ENCODE measurements at regions not wholly inside any gene's neighbourhood (a gene's known extent, or its start where the extent isn't known, plus 50 kb on each side); places are given as distances from the start of the nearest gene placed in this dataset.

GRCh38 chr20:19001177-19001576 is 187.6 kb downstream of the SCP2D1 start:
- Histone ChIP-seq H3K4me3 (replicated peaks in 1 of 4; ENCODE audit: control extremely low read depth in 1 of 4, insufficient read depth in 1 of 4, low read depth in 3 of 4, low read length in 4 of 4) (no peak overlapping the region), H3K27me3 (ENCODE audit: control insufficient read depth, insufficient read depth, low read length) (no peaks in the 10 kb centered on the region), H3K27ac (ENCODE audit: insufficient read depth, low read length) (no peak overlapping the region), H2AFZ (ENCODE audit: low read length) (no peak overlapping the region), H3K36me3 (ENCODE audit: control insufficient read depth, insufficient read depth, low read length) (no peaks in the 10 kb centered on the region), H4K20me1 (ENCODE audit: control insufficient read depth, extremely low read depth, insufficient read depth, low read length) (no peaks in the 10 kb centered on the region), H3K9ac (ENCODE audit: insufficient read depth, low read length) (no peak overlapping the region), H3K9me3 (ENCODE audit: control insufficient read depth, insufficient read depth, low read depth, low read length) (no peaks in the 10 kb centered on the region), H3K79me2 (ENCODE audit: control insufficient read depth, insufficient read depth, low read length) (no peaks in the 10 kb centered on the region), H3K4me2 (ENCODE audit: extremely low read depth, insufficient read depth, low read length) (no peak overlapping the region), H3K4me1 (ENCODE audit: control insufficient read depth, extremely low read depth, insufficient read depth, low read length) (no peaks in the 10 kb centered on the region)
- TF ChIP-seq, protein P1, sequence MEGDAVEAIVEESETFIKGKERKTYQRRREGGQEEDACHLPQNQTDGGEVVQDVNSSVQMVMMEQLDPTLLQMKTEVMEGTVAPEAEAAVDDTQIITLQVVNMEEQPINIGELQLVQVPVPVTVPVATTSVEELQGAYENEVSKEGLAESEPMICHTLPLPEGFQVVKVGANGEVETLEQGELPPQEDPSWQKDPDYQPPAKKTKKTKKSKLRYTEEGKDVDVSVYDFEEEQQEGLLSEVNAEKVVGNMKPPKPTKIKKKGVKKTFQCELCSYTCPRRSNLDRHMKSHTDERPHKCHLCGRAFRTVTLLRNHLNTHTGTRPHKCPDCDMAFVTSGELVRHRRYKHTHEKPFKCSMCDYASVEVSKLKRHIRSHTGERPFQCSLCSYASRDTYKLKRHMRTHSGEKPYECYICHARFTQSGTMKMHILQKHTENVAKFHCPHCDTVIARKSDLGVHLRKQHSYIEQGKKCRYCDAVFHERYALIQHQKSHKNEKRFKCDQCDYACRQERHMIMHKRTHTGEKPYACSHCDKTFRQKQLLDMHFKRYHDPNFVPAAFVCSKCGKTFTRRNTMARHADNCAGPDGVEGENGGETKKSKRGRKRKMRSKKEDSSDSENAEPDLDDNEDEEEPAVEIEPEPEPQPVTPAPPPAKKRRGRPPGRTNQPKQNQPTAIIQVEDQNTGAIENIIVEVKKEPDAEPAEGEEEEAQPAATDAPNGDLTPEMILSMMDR (conservative IDR thresholded peaks at IDR 0.05 in 1 of 2, IDR thresholded peaks at IDR 0.05 in 1 of 2; ENCODE audit: low read depth in 1 of 2, low read length in 2 of 2): no peak
- no peak for TF ChIP-seq EZH2 (IDR thresholded peaks at IDR 0.05; ENCODE audit: low read length, missing control alignments)
- DNase-seq (ENCODE audit: low read depth in 2 of 2): no peak

DNA sequence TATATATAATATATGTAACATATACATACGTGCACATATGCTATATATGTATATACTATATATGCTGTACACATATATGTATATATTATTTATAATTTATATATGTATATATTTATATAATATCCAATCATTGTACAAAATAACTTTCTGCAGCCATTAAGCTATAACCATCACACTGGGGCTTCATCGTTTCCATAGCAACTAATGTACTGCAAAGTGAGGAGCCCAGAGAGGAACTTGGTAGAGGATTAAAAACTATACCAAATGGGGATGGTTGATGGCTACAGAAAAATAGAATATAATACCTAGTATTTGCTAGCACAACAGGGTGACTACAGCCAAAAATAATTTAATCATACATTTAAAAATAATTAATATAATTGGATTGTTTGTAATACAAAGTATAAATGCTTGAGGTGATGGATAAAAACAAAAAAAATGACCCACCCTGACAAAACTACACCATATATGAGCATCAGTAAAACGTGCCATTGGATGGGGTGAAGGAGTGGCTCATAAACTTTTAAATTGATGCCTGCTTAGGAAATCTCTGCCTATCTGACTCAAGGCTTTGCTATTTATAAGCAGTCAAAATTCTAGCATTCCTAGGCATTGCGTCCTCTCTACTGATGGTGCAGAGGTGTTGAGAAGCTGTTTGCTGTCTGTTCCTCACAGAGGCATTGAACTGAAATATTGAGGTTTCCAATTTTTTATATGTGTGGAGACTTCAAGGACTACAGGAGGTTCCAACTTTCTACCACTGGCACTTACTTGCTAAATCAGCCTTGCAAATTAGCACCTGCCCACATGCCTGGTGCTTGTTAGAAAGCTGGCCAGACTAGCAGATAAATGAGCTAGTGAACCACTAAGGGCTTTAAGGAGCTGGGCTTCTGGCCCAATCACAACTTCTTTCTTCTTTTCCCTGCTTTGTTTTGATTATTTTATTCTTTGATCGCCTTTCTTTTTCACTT is 190.1 kb downstream of the SCP2D1 start:
- no peak for TF ChIP-seq EZH2 (IDR thresholded peaks at IDR 0.05; ENCODE audit: low read length, missing control alignments)
- TF ChIP-seq, protein P1 (conservative IDR thresholded peaks at IDR 0.05 in 1 of 2, IDR thresholded peaks at IDR 0.05 in 1 of 2; ENCODE audit: low read depth in 1 of 2, low read length in 2 of 2): no peak
- H4K20me1 ChIP-seq (ENCODE audit: control insufficient read depth, extremely low read depth, insufficient read depth, low read length): no peaks in the 10 kb centered on the region
- H3K27me3 ChIP-seq (ENCODE audit: control insufficient read depth, insufficient read depth, low read length): no peaks in the 10 kb centered on the region
- H2AFZ ChIP-seq (ENCODE audit: low read length): no peak overlapping the region
- DNase-seq (ENCODE audit: low read depth in 2 of 2): no peak
- no peaks in the 10 kb centered on the region for H3K36me3 ChIP-seq (ENCODE audit: control insufficient read depth, insufficient read depth, low read length)
- H3K9me3 ChIP-seq (ENCODE audit: control insufficient read depth, insufficient read depth, low read depth, low read length): no peaks in the 10 kb centered on the region
- H3K27ac ChIP-seq (ENCODE audit: insufficient read depth, low read length): no peak overlapping the region
- no peak overlapping the region for H3K4me3 ChIP-seq (replicated peaks in 1 of 4; ENCODE audit: control extremely low read depth in 1 of 4, insufficient read depth in 1 of 4, low read depth in 3 of 4, low read length in 4 of 4)
- no peak overlapping the region for H3K9ac ChIP-seq (ENCODE audit: insufficient read depth, low read length)
- H3K4me2 ChIP-seq (ENCODE audit: extremely low read depth, insufficient read depth, low read length): no peak overlapping the region
- H3K79me2 ChIP-seq (ENCODE audit: control insufficient read depth, insufficient read depth, low read length): no peaks in the 10 kb centered on the region
- no peaks in the 10 kb centered on the region for H3K4me1 ChIP-seq (ENCODE audit: control insufficient read depth, extremely low read depth, insufficient read depth, low read length)

GRCh38 chr20:19004975-19005374 is 191.4 kb downstream of the SCP2D1 start:
- H3K4me2 ChIP-seq (ENCODE audit: extremely low read depth, insufficient read depth, low read length): no peak overlapping the region
- no peaks in the 10 kb centered on the region for H3K9me3 ChIP-seq (ENCODE audit: control insufficient read depth, insufficient read depth, low read depth, low read length)
- DNase-seq (ENCODE audit: low read depth in 2 of 2): no peak
- H3K27me3 ChIP-seq (ENCODE audit: control insufficient read depth, insufficient read depth, low read length): no peaks in the 10 kb centered on the region
- no peak overlapping the region for H3K9ac ChIP-seq (ENCODE audit: insufficient read depth, low read length)
- no peaks in the 10 kb centered on the region for H3K4me1 ChIP-seq (ENCODE audit: control insufficient read depth, extremely low read depth, insufficient read depth, low read length)
- no peaks in the 10 kb centered on the region for H3K36me3 ChIP-seq (ENCODE audit: control insufficient read depth, insufficient read depth, low read length)
- no peak overlapping the region for H2AFZ ChIP-seq (ENCODE audit: low read length)
- H3K79me2 ChIP-seq (ENCODE audit: control insufficient read depth, insufficient read depth, low read length): no peaks in the 10 kb centered on the region
- no peaks in the 10 kb centered on the region for H4K20me1 ChIP-seq (ENCODE audit: control insufficient read depth, extremely low read depth, insufficient read depth, low read length)
- no peak overlapping the region for H3K4me3 ChIP-seq (replicated peaks in 1 of 4; ENCODE audit: control extremely low read depth in 1 of 4, insufficient read depth in 1 of 4, low read depth in 3 of 4, low read length in 4 of 4)
- TF ChIP-seq EZH2 (IDR thresholded peaks at IDR 0.05; ENCODE audit: low read length, missing control alignments): no peak
- TF ChIP-seq, protein P1 (conservative IDR thresholded peaks at IDR 0.05 in 1 of 2, IDR thresholded peaks at IDR 0.05 in 1 of 2; ENCODE audit: low read depth in 1 of 2, low read length in 2 of 2): no peak
- no peak overlapping the region for H3K27ac ChIP-seq (ENCODE audit: insufficient read depth, low read length)
